AG08395 (cell line): ENCODE measurements at regions not wholly inside any gene's neighbourhood (a gene's known extent, or its start where the extent isn't known, plus 50 kb on each side); places are given as distances from the start of the nearest gene placed in this dataset.

Experiments
- DNase-seq: peaks from one replicate; pipeline ENCODE4 v3.0.0; 2012; ENCODE audit warnings: mixed read lengths, low spot score

DNA sequence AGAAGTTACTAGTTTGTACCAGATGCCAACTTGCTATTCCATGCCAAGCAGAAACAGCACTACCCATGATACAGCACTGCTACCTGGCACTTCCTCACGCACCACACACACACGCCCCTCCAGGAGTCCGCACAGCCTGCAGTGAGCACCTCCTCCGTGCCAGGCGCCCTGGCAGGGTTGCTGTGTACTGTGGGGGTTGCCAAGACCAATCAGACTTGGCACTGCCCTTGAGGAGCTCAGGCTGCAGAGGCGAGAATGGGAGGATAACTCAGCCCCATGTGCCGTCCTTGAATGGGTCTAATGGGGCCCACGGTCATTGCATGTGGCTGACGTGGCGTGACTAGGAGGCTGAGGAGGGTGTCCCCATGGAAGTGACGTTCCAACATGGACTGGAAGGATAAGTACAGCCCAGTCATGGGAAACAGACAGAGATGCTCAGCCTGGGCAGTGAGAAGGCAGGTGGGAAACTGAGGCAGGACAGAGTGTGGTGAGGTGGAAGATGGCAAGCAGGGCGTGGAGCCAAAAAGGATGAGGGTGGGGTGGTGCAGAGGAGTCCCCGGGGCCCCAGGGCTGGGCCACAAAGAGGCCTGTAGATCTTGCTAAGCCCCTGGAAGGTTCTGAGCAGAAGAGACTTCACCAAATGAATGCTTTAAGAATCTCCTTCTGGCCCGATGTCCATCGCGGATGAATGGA, 65.3 kb upstream of the C14orf180 start:
- DNase-seq: no peak

DNA sequence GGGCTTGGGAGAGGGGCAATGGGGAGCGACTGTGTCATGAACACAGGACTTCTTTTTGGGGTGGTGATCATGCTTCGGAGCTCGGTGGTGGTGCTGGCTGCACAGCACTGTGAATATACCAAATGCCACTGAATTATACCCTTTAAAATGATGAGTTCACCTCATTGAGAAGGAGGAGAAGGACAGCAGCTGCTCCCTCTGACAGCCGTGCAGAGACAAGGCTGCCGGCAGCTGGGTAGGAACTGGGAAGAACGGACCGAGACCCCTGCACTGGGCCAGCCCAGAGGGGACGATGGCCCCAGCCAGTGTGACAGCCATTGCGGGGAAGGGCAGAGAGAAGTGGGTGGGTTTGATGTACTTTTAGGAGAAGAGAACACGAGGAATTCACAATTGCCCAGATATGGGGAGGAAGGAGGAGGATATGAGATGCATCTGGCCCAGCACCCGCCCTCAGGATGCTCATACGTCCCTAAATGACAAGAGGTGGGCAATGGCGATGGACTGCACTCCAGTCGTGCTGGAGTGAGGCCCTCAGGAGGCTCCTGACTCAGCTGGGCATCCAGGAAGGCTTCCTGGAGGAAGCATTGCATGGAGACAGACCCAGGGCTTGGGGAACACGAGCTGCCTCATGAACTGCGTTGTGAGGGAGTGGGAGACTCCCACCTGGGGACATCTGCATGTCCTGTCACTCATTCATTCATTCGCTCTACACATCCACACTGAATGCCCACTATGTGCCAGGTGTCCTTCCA, 64.3 kb upstream of the C14orf180 start:
- DNase-seq: no peak

DNA sequence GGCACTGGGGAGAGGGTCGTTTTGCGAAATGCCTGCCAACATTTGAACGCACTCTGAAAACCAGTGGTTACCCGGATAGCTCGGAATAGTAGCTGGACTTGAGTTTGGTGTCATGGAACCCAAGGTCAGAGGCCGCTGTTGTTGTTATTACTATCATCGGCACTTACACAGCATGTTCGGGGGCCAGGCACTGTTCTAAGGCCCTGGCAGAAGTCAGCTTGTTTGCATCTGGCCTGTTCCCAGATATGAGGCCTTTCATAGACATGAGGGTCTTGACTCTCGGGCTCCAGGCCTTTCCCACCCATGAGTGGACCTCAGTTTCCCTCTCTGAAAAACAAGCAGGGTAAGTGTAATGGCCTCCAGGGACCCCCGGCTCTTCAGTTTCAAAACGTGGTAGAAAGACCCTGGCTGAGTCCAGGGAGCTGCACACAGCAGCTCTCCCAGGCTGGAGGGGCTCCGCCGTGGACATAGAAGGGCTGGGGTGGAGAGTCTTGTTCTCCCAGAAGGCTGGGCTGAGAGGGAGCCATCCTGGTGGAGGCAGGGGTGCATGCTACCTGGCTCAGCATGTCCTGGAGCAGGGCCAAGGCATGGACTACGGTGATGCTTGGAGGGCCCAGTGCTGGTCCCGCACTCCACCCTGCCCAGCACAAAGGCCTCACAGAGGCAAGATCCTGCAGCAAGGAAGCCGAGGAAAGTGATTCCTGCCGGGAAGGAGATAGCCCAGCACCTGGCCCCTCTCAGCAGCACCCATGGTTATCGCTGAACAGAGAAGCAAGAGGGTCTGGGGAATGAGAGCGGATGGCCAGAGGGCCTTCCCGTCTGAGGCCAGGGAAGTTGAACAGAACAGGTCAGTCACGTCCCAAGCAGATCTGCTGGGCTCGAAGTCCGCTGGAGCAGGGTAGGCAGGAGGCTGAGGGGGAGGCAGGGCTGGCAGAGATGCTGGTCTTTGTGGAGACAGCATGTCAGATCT, 63.5 kb upstream of the C14orf180 start:
- no peak for DNase-seq

- DNase-seq: no peak
Measured at GRCh38 chr14:104516906-104517305, 62.7 kb upstream of the C14orf180 start.

DNA sequence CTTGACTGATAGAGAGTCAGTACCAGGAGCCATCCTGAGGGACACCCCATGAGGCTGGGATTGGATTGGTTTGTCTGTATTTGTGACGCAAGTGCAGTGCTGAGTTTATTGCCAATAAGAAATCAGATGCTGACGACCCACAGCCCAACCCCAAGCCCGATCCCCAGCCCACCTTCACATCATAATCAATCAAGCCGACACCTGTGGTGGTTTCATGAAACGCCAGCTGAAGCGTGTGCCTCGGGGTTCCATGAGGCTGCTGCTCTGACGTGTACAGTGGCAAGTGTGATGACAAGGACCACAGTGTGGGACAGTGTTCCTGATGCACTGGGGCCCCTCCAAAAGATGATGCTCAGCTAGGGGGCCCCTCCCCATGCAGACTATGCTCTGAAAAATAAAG, 62.1 kb upstream of the C14orf180 start:
- no peak for DNase-seq

DNA sequence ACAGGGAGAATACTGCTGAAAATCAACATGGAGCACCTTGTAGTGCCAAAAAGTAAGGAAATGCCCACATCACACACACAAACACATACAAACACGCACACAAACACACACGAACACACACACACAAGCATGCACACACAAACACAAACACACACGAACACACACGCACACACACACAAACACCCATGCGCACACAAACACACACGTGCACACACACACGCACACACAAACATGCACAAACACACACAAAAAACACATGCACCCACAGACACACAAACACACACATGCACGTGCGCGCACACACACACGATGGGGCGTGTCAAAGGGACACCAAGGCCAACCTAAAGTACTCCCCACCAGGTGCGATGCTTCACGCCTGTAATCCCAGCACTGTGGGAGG, 61.7 kb upstream of the C14orf180 start:
- DNase-seq: no peak

DNA sequence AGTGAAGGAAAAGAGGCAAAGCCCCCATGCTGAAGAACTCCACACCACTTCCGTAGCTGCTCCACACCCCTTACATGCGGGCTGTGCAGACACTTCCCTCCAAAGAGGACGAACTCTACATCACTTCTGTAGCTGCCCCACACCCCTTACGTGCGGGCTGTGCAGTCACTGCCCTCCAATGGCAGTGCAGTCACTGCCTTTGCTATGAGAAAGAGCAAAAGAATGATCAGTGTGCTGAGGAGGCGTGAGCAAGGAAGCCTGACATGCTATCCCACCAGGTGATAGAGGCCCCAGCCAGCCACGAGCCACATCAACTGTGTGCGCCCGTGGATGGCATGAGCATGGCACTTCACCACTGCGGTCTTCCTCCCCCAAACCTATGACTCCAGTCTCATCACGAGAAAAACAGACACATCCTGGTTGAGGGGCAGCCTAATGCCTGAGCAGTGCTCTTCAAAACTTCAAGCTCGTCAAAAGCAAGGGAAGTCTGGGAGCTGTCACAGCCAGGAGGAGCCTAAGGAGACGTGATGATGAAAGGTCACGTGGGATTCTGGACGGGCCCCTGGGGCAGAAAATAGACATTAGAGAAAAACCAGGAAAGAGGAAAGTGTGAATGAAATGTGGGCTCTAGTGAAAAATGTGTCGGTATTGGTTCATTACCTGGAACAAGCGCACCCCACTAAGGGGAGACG, 60.8 kb upstream of the C14orf180 start:
- DNase-seq: no peak

DNA sequence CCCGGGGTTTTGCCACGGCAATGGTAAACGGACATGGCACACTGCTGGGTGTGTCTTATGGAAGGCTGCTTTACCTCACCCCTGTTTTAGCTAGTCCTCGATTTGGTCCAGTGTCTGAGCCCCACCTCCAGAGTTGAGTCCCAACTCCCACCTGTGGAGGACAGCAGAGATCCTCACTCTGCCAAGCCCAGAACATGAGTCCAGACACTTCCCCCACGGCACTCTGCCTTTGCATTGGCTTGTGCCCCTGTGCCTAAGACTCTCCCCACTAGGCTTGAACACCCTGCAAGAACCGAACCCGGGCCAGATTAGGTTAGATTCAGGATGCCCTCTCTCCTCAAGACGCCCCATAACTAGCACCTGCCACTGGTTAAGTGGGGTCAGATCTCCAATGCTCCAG, 59.8 kb upstream of the C14orf180 start:
- DNase-seq: no peak

DNA sequence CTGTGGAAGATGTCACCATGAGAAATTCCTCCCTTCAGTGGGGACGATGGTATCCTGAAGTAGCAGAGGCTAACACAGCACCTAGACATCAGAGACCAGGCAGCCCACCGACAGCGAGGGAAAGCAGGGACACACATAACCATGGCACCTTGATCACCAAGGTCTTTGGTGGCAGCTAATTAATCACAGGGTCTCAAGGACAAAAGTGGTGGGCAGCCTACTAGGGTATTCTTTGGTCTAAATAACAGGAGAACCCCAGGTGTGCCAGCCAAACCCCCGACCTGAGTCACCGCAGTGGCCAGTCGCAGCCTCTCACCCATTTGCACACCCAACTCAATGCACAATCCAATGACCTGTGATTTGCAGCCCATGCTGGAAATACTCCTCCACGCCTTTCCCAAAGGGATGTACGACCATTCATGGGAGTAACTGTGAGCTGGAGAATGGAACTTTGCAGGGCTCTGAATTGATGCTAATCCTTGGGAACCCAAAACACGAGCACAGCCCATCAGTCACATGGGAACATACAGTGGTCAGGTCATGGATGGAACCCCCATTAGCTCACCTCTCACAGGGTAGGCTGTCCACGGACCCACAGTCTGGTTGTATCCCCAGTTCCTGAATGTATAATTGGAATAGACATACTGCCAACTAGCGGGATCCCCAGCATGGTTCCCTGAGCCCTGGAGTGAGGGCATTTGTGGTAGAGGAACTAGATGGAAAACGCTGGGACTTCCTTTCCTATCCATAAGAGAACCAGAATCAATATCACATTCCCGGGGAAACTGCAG, 58.7 kb upstream of the C14orf180 start:
- no peak for DNase-seq

- DNase-seq: no peak
Measured at GRCh38 chr14:104521816-104522745, 57.5 kb upstream of the C14orf180 start.

- DNase-seq: no peak
Measured at GRCh38 chr14:104522926-104523545, 56.5 kb upstream of the C14orf180 start.

- no peak for DNase-seq
Measured at GRCh38 chr14:104523546-104523935, 56.0 kb upstream of the C14orf180 start.

DNA sequence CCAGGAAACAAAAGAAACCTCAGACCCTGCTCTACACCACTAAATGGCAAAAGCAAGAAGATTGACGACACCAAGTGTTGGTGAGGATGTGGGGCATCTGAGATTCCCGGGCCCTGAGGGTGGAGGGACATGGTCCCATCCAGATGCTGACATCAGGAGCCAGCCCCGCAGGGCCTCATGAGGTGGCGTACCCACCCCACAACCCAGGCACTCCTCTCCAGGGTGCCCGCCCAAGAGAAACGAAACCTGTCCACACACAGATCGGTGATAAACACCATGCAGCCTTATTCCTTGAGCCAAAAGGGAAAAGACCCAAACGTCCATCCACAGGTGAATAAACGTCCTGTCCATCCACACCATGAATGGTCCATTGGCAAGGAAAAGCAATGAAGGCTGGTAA, 54.8 kb upstream of the C14orf180 start:
- no peak for DNase-seq

- no peak for DNase-seq
Measured at GRCh38 chr14:104526723-104527645, 52.6 kb upstream of the C14orf180 start.

DNA sequence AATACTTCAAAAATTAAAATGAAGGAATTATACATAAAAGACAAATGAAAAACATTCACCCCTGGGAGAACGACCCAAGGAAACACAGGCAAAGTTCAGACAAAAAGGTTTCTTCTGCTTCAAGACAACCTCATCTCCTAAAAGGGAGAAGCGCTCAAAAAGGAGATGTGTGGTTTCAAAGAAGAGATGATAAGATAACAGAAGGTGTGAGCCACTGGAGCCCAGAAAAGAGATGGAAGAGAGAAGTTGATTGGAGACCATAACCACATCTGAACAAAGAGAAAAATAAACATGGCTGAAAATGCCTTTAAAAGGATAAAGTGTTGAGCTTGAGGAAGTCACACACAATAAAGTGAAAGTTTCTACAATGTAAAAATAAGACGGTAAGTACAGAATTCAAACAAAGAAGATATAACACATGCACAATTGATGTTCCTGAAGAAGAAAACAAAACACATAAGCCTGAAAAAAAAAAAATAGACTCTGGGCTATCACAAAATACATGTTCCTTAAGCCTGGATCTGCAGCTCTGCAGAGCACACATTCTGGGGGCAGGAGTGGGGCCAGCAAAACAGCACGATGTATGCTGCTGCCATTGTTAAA, 51.6 kb upstream of the C14orf180 start:
- DNase-seq: no peak

DNA sequence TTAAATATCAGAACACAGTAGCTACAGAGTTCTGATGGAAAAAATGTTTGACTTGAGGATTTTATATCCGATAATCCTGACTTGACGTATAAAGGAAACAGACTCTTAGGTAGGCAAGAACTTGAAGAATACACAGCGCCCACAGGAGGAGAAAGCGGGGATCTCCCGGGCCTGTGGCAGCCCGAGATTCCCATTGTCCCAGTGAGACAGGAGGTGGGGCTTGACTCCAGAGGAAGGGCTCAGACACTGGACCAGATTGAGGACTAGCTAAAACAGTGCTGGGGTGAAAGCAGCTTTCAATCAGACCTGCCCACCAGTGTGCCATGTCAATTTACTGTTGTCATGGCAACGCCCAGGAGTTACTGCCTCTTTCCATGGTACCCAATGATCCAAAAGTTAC, 51.1 kb upstream of the C14orf180 start:
- no peak for DNase-seq
